ENCODE measurements at regions not wholly inside any gene's neighbourhood (a gene's known extent, or its start where the extent isn't known, plus 50 kb on each side); places are given as distances from the start of the nearest gene placed in this dataset.
"Not testable (repeated sequence)": the region's sequence is repeated elsewhere in the genome, so short reads cannot be mapped to it uniquely, and the experiment has no call there.

- DNase-seq (ENCODE audit: low spot score) = peak; percentile 70
Measured at GRCh38 chr20:39986173-39986904, 702.7 kb downstream of the MAFB start.

- DNase-seq (ENCODE audit: low spot score) = no peak
Measured at GRCh38 chr20:39985271-39985827, 703.7 kb downstream of the MAFB start.

DNA sequence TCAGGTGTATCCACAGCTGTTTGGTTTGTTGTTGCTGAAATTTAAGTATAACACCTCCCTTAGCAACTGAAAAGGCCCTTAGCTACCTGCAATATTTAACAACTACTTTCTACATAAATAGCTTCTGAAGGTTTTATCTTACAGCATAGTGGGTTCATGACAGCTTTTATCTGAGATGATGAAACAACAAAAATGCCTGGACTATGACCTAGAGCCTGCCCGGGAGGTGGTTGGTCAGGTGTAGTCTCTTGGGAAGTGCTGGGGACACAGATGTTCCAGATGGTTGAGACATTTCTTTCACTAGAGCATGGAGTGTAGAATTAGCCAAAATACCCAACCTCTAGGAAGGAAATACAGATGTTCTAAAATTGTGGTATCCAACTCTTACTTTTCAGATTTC lies 705.4 kb downstream of the MAFB start:
- no peak for DNase-seq (ENCODE audit: low spot score)

DNA sequence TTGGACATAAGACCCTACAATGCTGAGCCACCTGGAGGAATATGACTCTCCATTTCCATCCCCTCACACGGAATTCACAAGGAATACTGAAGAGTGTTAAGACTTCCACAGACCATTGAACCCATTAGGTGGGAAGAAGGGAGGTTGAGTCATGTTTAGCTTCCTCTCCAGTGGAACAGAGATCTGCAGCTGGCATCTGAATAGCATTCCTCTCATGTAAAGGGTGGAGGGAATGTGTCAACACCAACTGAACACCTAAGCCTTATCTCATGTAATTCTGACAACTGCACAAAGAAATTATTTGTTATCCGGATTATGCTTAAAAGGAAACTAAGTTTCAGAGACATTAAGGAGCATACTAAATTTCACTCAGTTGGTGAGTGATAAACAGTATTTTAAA lies 705.9 kb downstream of the MAFB start:
- no peak for DNase-seq (ENCODE audit: low spot score)

DNA sequence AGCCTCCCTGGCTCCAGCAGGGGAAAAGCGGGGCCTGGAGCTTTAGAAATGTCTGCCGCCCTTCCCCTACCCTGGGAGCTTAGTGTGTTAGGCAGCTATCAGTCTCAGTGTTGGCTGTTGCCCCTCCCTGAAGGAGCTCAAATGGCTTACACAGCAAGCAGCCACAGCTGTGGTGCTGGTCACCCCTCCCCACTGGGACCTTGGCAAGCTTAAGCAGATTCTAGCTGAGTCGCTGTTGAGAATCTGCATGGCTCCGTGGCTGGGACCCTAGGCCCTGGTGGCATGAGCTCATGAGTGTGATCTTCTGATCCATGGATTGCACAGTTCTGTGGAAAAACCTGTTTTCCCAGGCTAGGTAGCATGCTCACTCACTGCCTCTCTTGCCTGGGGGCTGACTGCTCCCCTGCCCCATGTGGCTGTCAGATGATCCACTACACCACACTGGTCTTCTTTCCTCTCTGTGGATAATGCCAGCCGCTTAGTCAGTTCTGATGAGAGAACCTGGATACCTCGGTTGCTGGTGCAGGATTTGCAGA lies 714.0 kb downstream of the MAFB start:
- DNase-seq (ENCODE audit: low spot score) = no peak

DNA sequence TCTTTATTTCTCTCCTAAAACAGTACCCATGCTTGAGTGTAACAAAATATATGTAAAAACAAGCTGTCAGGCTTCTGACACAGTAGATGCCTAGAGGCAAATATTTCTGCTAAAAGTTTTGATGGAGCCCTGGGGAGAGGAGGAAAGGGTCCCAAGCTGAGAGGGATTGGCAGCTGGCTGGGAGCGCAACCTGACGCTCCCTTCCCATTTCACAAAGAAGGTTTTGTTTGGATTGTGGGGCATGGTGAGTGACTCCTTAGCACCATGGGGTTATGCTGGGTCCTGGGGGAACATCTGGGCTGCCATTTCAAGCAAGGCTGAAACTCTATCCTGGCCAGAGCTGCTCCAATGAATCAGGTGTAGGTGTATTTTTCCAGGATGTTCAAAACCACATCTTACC lies 720.5 kb downstream of the MAFB start:
- no peak for DNase-seq (ENCODE audit: low spot score)

DNA sequence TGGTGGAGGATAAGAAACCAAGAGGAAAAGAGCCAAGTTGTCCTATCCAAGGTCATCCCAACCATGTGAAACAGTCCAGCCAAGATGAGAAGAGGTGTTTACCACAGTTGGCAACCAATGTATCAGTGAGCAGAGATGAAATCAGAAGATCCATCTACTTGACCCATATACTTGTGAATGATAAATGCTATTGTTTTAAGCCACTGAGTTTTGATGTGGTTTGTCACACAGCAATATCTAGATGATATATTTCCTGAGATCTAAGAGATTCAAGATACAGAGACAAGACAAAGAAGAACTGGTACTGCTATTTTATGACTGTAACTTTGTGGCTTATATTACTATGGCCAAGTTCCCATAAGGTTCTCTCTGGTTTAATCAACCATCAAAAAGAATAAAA lies 721.2 kb downstream of the MAFB start:
- no peak for DNase-seq (ENCODE audit: low spot score)

DNA sequence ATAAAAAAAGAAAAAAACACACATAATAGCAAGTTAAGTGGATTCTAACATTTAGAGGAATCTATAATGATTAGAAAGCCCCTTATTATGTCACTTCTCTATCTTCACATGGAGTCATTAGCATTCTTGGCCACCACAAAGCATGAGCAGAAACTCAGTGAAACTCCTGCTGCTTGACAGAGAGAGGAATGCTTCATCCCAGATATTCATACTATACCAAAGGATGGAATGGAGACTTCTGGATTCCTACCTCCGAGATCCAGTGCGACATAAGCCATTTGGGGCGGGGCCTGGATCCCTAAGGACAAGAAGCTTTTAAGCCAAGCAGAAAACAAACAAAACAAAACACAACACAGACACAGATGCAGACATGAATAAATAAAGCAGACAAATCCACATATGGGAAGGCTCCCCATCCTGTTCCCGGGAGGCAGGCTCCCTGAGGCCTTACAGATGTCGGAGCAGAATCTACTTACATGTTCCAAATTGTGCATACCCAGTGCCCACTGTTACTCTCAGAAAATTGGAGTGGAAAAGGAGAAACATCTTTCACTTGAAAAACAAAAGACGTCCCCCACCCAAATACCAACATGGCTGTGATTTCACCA lies 727.3 kb downstream of the MAFB start:
- DNase-seq (ENCODE audit: low spot score) = no peak

DNA sequence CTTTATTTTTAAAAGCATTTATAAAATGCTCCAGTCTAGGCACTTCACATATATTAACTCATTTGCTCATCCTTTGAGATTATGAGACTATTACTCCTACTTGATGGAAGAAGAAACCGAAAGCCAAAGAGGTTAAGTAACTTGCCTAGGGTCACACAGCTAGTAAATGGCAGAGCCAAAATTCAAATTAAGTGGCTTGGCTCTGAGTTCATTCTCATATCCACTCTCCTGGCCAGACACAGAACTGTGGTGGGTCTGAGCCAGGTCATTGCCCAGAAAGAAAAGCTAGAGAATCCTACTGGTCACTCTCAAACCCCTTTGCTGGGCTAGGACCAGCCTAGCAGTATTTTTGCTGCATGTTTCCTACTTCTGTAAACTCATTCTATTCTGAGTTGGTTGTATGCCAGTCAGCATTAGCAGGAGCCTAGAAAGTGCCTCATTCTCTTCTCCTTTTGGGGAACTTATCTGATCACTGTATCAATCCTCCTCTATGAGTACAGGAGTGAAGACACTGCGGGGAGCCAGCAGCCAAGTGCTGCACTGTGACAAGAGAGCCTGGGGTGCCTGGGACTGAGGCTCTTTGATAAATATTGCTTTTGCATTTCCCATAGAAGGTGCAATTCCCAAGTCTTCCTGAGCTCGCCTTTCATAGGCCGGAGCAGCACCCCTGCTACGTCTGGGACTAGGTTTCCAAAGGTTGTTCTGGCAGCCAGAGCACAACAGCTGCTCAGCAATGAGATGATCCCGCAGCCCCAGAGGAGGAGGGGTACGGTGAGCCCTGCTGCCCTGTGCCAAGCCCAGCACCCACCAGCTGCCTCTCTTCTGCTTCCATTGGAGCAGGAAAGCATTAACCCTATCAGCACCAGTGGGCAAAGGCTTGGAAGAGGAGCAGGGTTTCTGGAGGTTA lies 728.3 kb downstream of the MAFB start:
- DNase-seq (ENCODE audit: low spot score) = peak; percentile 11

- DNase-seq (ENCODE audit: low spot score) = not testable (repeated sequence)
Measured at GRCh38 chr20:39957911-39958310, 731.1 kb downstream of the MAFB start.

DNA sequence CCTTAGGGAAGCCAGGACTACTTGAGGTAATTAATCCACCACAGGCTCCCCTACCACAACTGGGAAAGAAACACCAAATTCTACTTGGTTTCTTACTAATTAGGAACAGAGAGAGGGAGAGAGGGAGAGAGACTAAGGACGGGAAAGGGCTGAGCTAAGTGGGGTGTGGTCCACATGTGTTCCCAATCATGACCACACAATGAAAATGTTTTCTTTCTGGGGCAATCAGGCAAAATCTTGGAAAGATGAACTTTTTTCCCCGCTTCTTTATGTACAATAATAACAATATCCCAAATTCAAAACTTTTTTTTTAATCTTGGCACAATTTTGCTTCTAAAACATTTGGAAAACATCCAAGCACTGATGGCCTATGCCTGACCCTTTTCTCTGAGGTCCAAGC lies 734.4 kb downstream of the MAFB start:
- DNase-seq (ENCODE audit: low spot score) = peak; percentile 70

DNA sequence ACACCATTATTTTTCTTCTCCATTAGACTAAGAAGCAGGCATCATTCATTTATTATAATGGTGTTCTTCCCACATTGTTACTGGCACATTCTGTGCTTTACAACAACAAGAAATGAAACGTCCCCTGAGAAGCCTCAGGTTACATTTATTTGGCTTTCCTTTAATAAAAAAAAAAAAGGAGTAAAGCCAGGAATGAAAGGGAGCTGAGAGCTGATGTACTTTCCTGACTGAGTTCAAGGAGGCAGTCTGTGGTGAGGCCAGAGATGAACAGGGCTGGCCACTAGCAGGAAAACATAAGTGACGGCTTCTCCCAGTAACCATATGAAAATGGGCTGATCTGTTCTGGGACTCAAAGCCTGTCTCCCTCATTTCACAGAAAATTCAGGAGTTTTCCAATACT lies 742.1 kb downstream of the MAFB start:
- no peak for DNase-seq (ENCODE audit: low spot score)

DNA sequence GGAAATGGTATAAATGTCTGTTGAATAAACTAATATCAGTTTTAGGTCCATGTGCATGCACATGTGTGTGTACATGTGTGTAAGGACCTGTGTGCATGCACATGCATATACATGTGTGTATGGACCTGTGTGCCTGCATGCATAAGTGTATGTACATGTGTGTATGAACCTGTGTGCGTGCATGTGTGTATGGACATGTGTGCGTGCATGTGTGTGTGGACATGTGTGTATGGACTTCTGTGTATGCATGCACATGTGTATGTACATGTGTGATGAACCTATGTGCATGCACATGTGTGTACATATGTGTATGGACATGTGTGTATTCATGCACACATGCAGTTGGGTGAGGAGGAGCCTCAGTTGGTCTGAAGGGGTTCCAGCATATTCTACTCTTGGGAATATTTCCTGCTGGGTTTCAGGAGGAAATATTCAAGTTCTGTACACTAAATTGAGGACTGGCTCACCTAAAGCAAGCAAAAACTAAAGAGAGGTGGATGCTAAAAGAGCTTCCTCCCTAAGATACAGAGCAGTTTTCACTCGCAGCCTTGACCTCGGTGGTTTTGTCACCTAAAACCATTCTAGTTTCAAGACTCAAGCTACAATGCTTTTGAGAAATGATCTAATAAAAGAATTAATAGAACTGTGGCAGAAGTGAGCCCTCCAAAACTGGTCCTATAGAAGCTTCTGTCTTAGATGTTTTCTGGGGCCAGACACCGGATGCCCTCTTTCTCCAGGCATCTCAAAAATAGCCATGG lies 742.8 kb downstream of the MAFB start:
- DNase-seq (ENCODE audit: low spot score) = no peak

GRCh38 chr20:39944861-39945260 lies 744.2 kb downstream of the MAFB start:
- DNase-seq (ENCODE audit: low spot score) = no peak

DNA sequence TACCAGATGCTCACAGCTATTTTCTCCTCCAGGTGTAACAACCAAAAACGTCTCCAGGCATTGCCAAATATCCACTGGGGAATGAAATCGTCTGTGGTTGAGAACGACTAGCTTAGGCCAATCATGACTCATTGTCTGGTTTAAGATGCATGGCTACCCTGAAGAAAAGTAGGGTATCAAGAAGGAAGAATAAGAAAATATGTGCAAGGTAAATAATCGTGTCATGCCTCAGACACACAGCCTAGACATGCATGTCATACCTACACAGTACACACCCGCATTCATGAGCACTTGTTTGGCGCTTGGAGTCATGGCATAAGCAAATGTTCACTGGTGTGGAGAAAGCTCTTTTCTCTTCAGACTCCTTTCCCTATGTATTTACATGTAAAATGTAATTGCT lies 745.7 kb downstream of the MAFB start:
- DNase-seq (ENCODE audit: low spot score) = no peak

DNA sequence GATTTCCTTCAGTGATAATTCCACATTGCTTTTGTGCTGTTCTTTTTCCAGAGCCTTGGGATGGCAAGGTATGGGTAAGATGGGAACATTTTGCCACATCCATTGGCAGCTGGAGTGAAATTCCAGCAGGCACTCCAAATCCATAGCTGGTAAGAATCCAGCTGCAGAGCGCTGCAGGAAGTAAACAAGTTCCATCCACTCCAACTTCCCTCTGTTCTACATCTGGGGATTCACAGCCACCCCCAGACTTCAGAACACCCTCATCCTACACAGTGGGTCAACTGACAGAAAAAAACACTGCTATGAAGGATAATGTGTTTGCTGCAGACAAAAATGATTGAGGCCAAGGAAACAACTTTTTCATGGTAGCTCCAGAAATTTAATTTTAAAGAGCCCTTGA lies 747.8 kb downstream of the MAFB start:
- no peak for DNase-seq (ENCODE audit: low spot score)

- peak; percentile 31 for DNase-seq (ENCODE audit: low spot score)
Measured at GRCh38 chr20:39939241-39939865, 749.7 kb downstream of the MAFB start.

- DNase-seq (ENCODE audit: low spot score) = no peak
Measured at GRCh38 chr20:39936401-39936800, 752.6 kb downstream of the MAFB start.

DNA sequence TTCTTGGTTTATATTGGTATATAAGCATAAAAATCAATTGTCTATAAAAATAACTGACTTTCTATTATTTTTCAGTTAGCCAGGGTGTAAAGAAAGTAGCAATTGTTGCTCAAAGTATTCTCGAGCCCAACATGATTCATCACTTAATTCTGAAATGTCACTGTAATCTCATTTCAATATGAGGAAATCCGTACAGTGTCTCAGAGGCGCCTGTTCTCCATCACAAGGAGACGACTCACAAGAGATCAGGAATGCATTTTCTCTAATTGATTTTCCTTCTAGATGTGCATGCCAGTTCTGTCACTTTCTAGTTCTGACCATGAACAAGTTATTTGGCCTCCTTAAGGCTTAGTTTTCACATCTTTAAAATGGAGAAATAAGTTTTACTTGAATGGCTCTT lies 753.1 kb downstream of the MAFB start:
- DNase-seq (ENCODE audit: low spot score) = peak; percentile 49

GRCh38 chr20:39916236-39916765 lies 772.7 kb downstream of the MAFB start:
- DNase-seq (ENCODE audit: low spot score) = no peak

DNA sequence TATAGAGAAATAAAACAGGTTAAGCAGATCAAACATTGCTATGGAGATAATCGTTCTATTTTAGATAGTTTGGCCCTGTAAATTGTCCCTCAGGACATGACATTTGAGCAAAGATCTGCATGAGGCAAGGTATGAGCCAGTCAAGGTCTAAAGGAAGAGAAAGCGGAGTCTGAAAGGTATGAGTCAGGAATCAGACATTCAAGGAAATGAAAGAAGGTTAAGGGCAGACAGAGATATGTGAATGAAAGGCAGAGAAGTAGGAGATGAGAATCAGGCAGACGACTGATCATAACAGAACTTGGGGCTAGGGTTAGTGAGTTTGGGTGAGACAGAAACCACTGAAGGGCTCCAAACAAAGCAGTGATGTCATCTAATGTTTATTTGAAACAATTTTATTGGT lies 775.8 kb downstream of the MAFB start:
- no peak for DNase-seq (ENCODE audit: low spot score)
